Endothelial cell of umbilical vein (primary cell): ENCODE measurements at regions not wholly inside any gene's neighbourhood (a gene's known extent, or its start where the extent isn't known, plus 50 kb on each side); places are given as distances from the start of the nearest gene placed in this dataset.

Source experiments
- BruUV-seq: library from RNA; stranded (reverse); fragments of 400-500 nt; replicated peaks from 2 replicates; lab custom pipeline; 2021; lab: Mats Ljungman, UMichigan
- CTCF ChIA-PET: fragments of 300-600, 350-600 bp; sonication (Branson Sonifier 250); formaldehyde crosslinking; loops from one replicate; lab custom pipeline; 2021; ENCODE audit warnings: antibody characterized with exemption, inconsistent platforms; lab: Charles Lee
- POLR2A ChIA-PET: fragments of 300-600, 350-600 bp; sonication (Branson Sonifier 250); formaldehyde crosslinking; loops from one replicate; lab custom pipeline; 2021; ENCODE audit warnings: antibody characterized with exemption, inconsistent platforms; lab: Charles Lee
- DNase-seq: peaks from one replicate; pipeline ENCODE4 v3.0.0-alpha.2; 2011; ENCODE audit warnings: low read depth, low spot score
- FAIRE-seq: peaks from 2 replicates; lab custom pipeline; 2011; peaks lifted over from hg19 to GRCh38; lab: Jason Lieb, UNC
- H2AFZ ChIP-seq: 2 replicates; pipeline ENCODE4 v1.6.0; 2012; ENCODE audit warnings: low read depth, low read length, control low read depth, inconsistent platforms
- H3K27ac ChIP-seq: 2 replicates; pipeline ENCODE4 v1.5.1; 2011; ENCODE audit warnings: low read depth, mild to moderate bottlenecking, control low read depth, low read length, moderate library complexity; ENCODE audit not compliant: insufficient read depth
- H3K27me3 ChIP-seq, 2 experiments: 2 replicates each; pipeline versions ENCODE4 v1.6.0 to v1.6.1; 2011; ENCODE audit warnings: low read length in 2 of 2, mixed read lengths in 1 of 2; ENCODE audit not compliant: control insufficient read depth in 2 of 2, insufficient read depth in 2 of 2
- H3K36me3 ChIP-seq, 2 experiments: 2 replicates in 1 of 2; 3 replicates in 1 of 2; pipeline ENCODE4 v1.5.1; 2011; ENCODE audit warnings: low read length in 2 of 2, mild to moderate bottlenecking in 1 of 2, moderate library complexity in 1 of 2; ENCODE audit not compliant: control insufficient read depth in 2 of 2, insufficient read depth in 2 of 2; ENCODE audit errors: extremely low read depth in 1 of 2
- H3K4me1 ChIP-seq: 3 replicates; pipeline ENCODE4 v1.5.1; 2011; ENCODE audit warnings: mild to moderate bottlenecking, low read length; ENCODE audit not compliant: control insufficient read depth, insufficient read depth; ENCODE audit errors: extremely low read depth
- H3K4me2 ChIP-seq: 2 replicates; pipeline ENCODE4 v1.6.1; 2011; ENCODE audit warnings: low read length, control low read depth, mixed read lengths; ENCODE audit not compliant: insufficient read depth
- H3K4me3 ChIP-seq, 3 experiments: fragments of 200-600 bp in 1 of 3; sonication (generic), shearing (Covaris generic) in 1 of 3; replicated peaks in 1 of 3; 2 replicates each; pipeline ENCODE4 v1.5.1; 2011 to 2016; ENCODE audit warnings: control low read depth in 3 of 3, low read length in 3 of 3, mild to moderate bottlenecking in 2 of 3, inconsistent platforms in 1 of 3, low read depth in 1 of 3, moderate library complexity in 1 of 3; ENCODE audit not compliant: insufficient read depth in 1 of 3
- H3K79me2 ChIP-seq: 2 replicates; pipeline ENCODE4 v1.6.0; 2012; ENCODE audit warnings: low read length, inconsistent platforms; ENCODE audit not compliant: control insufficient read depth, insufficient read depth
- H3K9ac ChIP-seq: replicated peaks from 2 replicates; pipeline ENCODE3; 2011; ENCODE audit warnings: low read length, control low read depth; ENCODE audit not compliant: insufficient read depth; ENCODE audit errors: extremely low read depth
- H3K9me1 ChIP-seq: replicated peaks from 3 replicates; pipeline ENCODE4 v1.6.0; 2011; ENCODE audit warnings: mild to moderate bottlenecking, low read length; ENCODE audit not compliant: control insufficient read depth, insufficient read depth; ENCODE audit errors: extremely low read depth
- H3K9me3 ChIP-seq: replicated peaks from 2 replicates; pipeline ENCODE4 v1.5.1; 2012; ENCODE audit warnings: low read length, inconsistent platforms; ENCODE audit not compliant: control insufficient read depth, insufficient read depth
- H4K20me1 ChIP-seq: replicated peaks from 2 replicates; pipeline ENCODE3; 2011; ENCODE audit warnings: mild to moderate bottlenecking, low read length; ENCODE audit not compliant: control insufficient read depth, insufficient read depth; ENCODE audit errors: extremely low read depth
- CTCF ChIP-seq, 2 donors: IDR thresholded peaks; 1 replicate in 1 of 2; 2 replicates in 1 of 2; pipeline ENCODE4 v1.5.1; 2011; ENCODE audit warnings: low read length in 2 of 2, mild to moderate bottlenecking in 2 of 2, moderate library complexity in 2 of 2, control low read depth in 1 of 2, inconsistent platforms in 1 of 2, low read depth in 1 of 2; ENCODE audit not compliant: insufficient read depth in 1 of 2; ENCODE audit errors: extremely low read depth in 1 of 2
- EZH2 ChIP-seq: IDR thresholded peaks from 2 replicates; pipeline ENCODE4 v1.6.1; 2012; ENCODE audit warnings: borderline replicate concordance, low read depth, mild to moderate bottlenecking, moderate library complexity, low read length, inconsistent platforms; ENCODE audit not compliant: severe bottlenecking
- FOS ChIP-seq: IDR thresholded peaks from 2 replicates; pipeline ENCODE4 v1.6.1; 2011; ENCODE audit warnings: mild to moderate bottlenecking, low read length, moderate library complexity, borderline replicate concordance; ENCODE audit not compliant: insufficient read depth
- GATA2 ChIP-seq: IDR thresholded peaks from 2 replicates; pipeline ENCODE4 v1.7.0; 2011; ENCODE audit warnings: low read depth, mild to moderate bottlenecking, moderate library complexity, mixed read lengths, low read length; ENCODE audit not compliant: insufficient read length, insufficient read depth
- JUN ChIP-seq: IDR thresholded peaks from 2 replicates; pipeline ENCODE4 v1.6.1; 2011; ENCODE audit warnings: borderline replicate concordance, low read depth; ENCODE audit not compliant: insufficient read length, insufficient read depth
- MYC ChIP-seq: IDR thresholded peaks from one replicate; pipeline ENCODE4 v1.6.1; 2011; ENCODE audit warnings: mild to moderate bottlenecking, low read depth, low read length
- POLR2A ChIP-seq: IDR thresholded peaks from 2 replicates; pipeline ENCODE4 v1.6.1; 2012; ENCODE audit warnings: low read depth, mild to moderate bottlenecking, control low read depth, low read length
- POLR2AphosphoS5 ChIP-seq: IDR thresholded peaks from 2 replicates; pipeline ENCODE4 v1.6.1; 2012; ENCODE audit warnings: low read depth, mild to moderate bottlenecking, control low read depth, low read length, moderate library complexity; ENCODE audit not compliant: insufficient read depth
- dilution Hi-C: fragments of 300-500 bp; cut with MboI; formaldehyde crosslinking; loops from one replicate; pipeline ENCODE4 v1.15.0; 2019; ENCODE audit warnings: low sequenced_read_pairs; ENCODE audit not compliant: extremely low pct_ligation_motif_present
- intact Hi-C: fragments of 100-400 bp; cut with micrococcal nuclease; formaldehyde crosslinking; loops from one replicate; pipeline ENCODE4 v1.10.0; 2022
- TF ChIP-seq, protein P1 (sequence below): IDR thresholded peaks from 2 replicates; pipeline ENCODE4 v1.6.1; 2011; ENCODE audit not compliant: insufficient read depth, insufficient read length

- POLR2A ChIA-PET: no interaction called here
- FAIRE-seq: no peak
- dilution Hi-C loops: no loop called here
Measured at GRCh38 chr3:86743233-86743632, 247.7 kb downstream of the VGLL3 start.

More at GRCh38 chr3:86743233-86743632, 247.7 kb downstream of the VGLL3 start:
- no peaks in the 10 kb centered on the region for H3K9me1 ChIP-seq
- H3K4me1 ChIP-seq: no peaks in the 10 kb centered on the region
- H3K79me2 ChIP-seq: no peaks in the 10 kb centered on the region
- intact Hi-C loops: no loop called here
- H3K27ac ChIP-seq: no peak overlapping the region
- no peak for TF ChIP-seq JUN
- no peak for TF ChIP-seq GATA2
- TF ChIP-seq CTCF (IDR thresholded peaks at IDR 0.05; ENCODE audit: extremely low read depth in 1 of 2, insufficient read depth in 1 of 2, low read depth in 1 of 2, low read length in 2 of 2): no peak
- TF ChIP-seq POLR2AphosphoS5: no peak
- no peak for TF ChIP-seq EZH2
- TF ChIP-seq, protein P1, sequence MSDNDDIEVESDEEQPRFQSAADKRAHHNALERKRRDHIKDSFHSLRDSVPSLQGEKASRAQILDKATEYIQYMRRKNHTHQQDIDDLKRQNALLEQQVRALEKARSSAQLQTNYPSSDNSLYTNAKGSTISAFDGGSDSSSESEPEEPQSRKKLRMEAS: no peak
- no peak for TF ChIP-seq POLR2A
- no peak for TF ChIP-seq MYC
- TF ChIP-seq FOS: no peak
- no peak overlapping the region for H3K4me3 ChIP-seq
- DNase-seq: no peak
- H3K27me3 ChIP-seq: no peaks in the 10 kb centered on the region
- H2AFZ ChIP-seq: no peak overlapping the region
- BruUV-seq: no TSS peak
- no peak overlapping the region for H3K9ac ChIP-seq
- no peak overlapping the region for H3K4me2 ChIP-seq
- CTCF ChIA-PET: no interaction called here
- H3K9me3 ChIP-seq: no peaks in the 10 kb centered on the region
- H3K36me3 ChIP-seq: no peaks in the 10 kb centered on the region
- no peaks in the 10 kb centered on the region for H4K20me1 ChIP-seq
